Osteoblast (primary cell): ENCODE measurements at regions not wholly inside any gene's neighbourhood (a gene's known extent, or its start where the extent isn't known, plus 50 kb on each side); places are given as distances from the start of the nearest gene placed in this dataset.

ENCODE experiments used
- DNase-seq: peaks from one replicate; pipeline ENCODE4 v3.0.0; 2011; ENCODE audit warnings: low spot score, mixed read lengths; ENCODE audit not compliant: insufficient read length; ENCODE audit errors: missing footprints
- H2AFZ ChIP-seq: 2 replicates; pipeline ENCODE4 v1.6.0; 2011; ENCODE audit warnings: mild to moderate bottlenecking, low read length
- H3K27ac ChIP-seq: 2 replicates; pipeline ENCODE4 v1.5.1; 2011; ENCODE audit warnings: mild to moderate bottlenecking, low read depth, low read length, moderate library complexity
- H3K27me3 ChIP-seq: 2 replicates; pipeline ENCODE4 v1.6.0; 2012; ENCODE audit warnings: mild to moderate bottlenecking, control low read depth, inconsistent platforms, low read length, moderate library complexity; ENCODE audit not compliant: insufficient read depth
- H3K36me3 ChIP-seq: 2 replicates; pipeline ENCODE4 v1.5.1; 2011; ENCODE audit warnings: mild to moderate bottlenecking, low read length, control low read depth, moderate library complexity; ENCODE audit not compliant: insufficient read depth
- H3K4me1 ChIP-seq: 2 replicates; pipeline ENCODE4 v1.5.1; 2011; ENCODE audit warnings: mild to moderate bottlenecking, low read length, control low read depth, moderate library complexity; ENCODE audit not compliant: insufficient read depth
- H3K4me2 ChIP-seq: 2 replicates; pipeline ENCODE4 v1.6.0; 2011; ENCODE audit warnings: mild to moderate bottlenecking, low read length; ENCODE audit not compliant: insufficient read depth
- H3K4me3 ChIP-seq: fragments of 200-600 bp; sonication (generic); 3 replicates; pipeline ENCODE4 v1.5.1; 2012; ENCODE audit warnings: mild to moderate bottlenecking, low read length, inconsistent platforms; ENCODE audit not compliant: insufficient read depth
- H3K79me2 ChIP-seq: 2 replicates; pipeline ENCODE4 v1.6.0; 2012; ENCODE audit warnings: mild to moderate bottlenecking, low read length, control low read depth, inconsistent platforms; ENCODE audit not compliant: insufficient read depth
- H3K9me3 ChIP-seq: 2 replicates; pipeline ENCODE4 v1.5.1; 2011; ENCODE audit warnings: low read depth, low read length, control low read depth
- H4K20me1 ChIP-seq: 2 replicates; pipeline ENCODE4 v1.6.0; 2012; ENCODE audit warnings: mild to moderate bottlenecking, low read length, control low read depth; ENCODE audit not compliant: insufficient read depth
- CTCF ChIP-seq: IDR thresholded peaks from 2 replicates; pipeline ENCODE4 v1.5.1; 2011; ENCODE audit warnings: mild to moderate bottlenecking, low read depth, low read length, moderate library complexity; ENCODE audit errors: extremely low read depth

GRCh38 chr10:23968301-23968700 lies 240.6 kb upstream of the KIAA1217 start:
- no peak overlapping the region for H2AFZ ChIP-seq
- no peak for TF ChIP-seq CTCF
- no peaks in the 10 kb centered on the region for H3K4me1 ChIP-seq
- H3K27me3 ChIP-seq, result no peaks in the 10 kb centered on the region
- H3K9me3 ChIP-seq, result no peaks in the 10 kb centered on the region
- no peaks in the 10 kb centered on the region for H4K20me1 ChIP-seq
- no peaks in the 10 kb centered on the region for H3K79me2 ChIP-seq
- H3K4me3 ChIP-seq, result no peak overlapping the region
- no peak for DNase-seq
- H3K4me2 ChIP-seq, result no peak overlapping the region
- H3K27ac ChIP-seq, result no peak overlapping the region
- H3K36me3 ChIP-seq, result no peaks in the 10 kb centered on the region

- Histone ChIP-seq H3K4me3 (no peak overlapping the region), H3K36me3 (no peaks in the 10 kb centered on the region), H3K4me2 (no peak overlapping the region), H3K4me1 (no peaks in the 10 kb centered on the region), H3K9me3 (no peaks in the 10 kb centered on the region), H3K27ac (no peak overlapping the region), H2AFZ (no peak overlapping the region), H3K27me3 (no peaks in the 10 kb centered on the region), H4K20me1 (no peaks in the 10 kb centered on the region), H3K79me2 (no peaks in the 10 kb centered on the region)
- no peak for TF ChIP-seq CTCF
- no peak for DNase-seq
Measured at GRCh38 chr10:23974746-23975272, 234.1 kb upstream of the KIAA1217 start.

GRCh38 chr10:23975431-23975830 lies 233.5 kb upstream of the KIAA1217 start:
- no peak for TF ChIP-seq CTCF
- no peaks in the 10 kb centered on the region for H3K27me3 ChIP-seq
- no peaks in the 10 kb centered on the region for H3K4me1 ChIP-seq
- no peak overlapping the region for H3K27ac ChIP-seq
- no peak overlapping the region for H3K4me3 ChIP-seq
- no peaks in the 10 kb centered on the region for H3K9me3 ChIP-seq
- no peaks in the 10 kb centered on the region for H4K20me1 ChIP-seq
- no peak overlapping the region for H2AFZ ChIP-seq
- DNase-seq, result no peak
- H3K79me2 ChIP-seq, result no peaks in the 10 kb centered on the region
- no peak overlapping the region for H3K4me2 ChIP-seq
- H3K36me3 ChIP-seq, result no peaks in the 10 kb centered on the region

- no peak overlapping the region for H2AFZ ChIP-seq
- no peak for TF ChIP-seq CTCF
- H3K4me3 ChIP-seq, result no peak overlapping the region
Measured at GRCh38 chr10:23976275-23976674, 232.7 kb upstream of the KIAA1217 start.

More at GRCh38 chr10:23976275-23976674, 232.7 kb upstream of the KIAA1217 start:
- H3K36me3 ChIP-seq, result no peaks in the 10 kb centered on the region
- H3K79me2 ChIP-seq, result no peaks in the 10 kb centered on the region
- H3K4me2 ChIP-seq, result no peak overlapping the region
- no peaks in the 10 kb centered on the region for H3K4me1 ChIP-seq
- H3K27ac ChIP-seq, result no peak overlapping the region
- no peak for DNase-seq
- no peaks in the 10 kb centered on the region for H3K9me3 ChIP-seq
- no peaks in the 10 kb centered on the region for H3K27me3 ChIP-seq
- H4K20me1 ChIP-seq, result no peaks in the 10 kb centered on the region
